Mucosa of rectum (tissue), 2 donors: ENCODE measurements at regions not wholly inside any gene's neighbourhood (a gene's known extent, or its start where the extent isn't known, plus 50 kb on each side); places are given as distances from the start of the nearest gene placed in this dataset.

Experiments
- H3K27ac ChIP-seq, 2 donors: one replicate each; pipeline ENCODE4 v1.7.0; 2013; ENCODE audit warnings: inconsistent platforms in 2 of 2, low read depth in 2 of 2, low read length in 2 of 2
- H3K27me3 ChIP-seq, 2 donors: one replicate each; pipeline ENCODE4 v1.7.0; 2013; ENCODE audit warnings: low read length in 2 of 2; ENCODE audit not compliant: control insufficient read depth in 2 of 2, insufficient read depth in 2 of 2
- H3K36me3 ChIP-seq, 2 donors: one replicate each; pipeline ENCODE4 v1.7.0; 2013; ENCODE audit warnings: low read length in 2 of 2; ENCODE audit not compliant: control insufficient read depth in 2 of 2, insufficient read depth in 2 of 2
- H3K4me1 ChIP-seq, 2 donors: one replicate each; pipeline ENCODE4 v1.7.0; 2013; ENCODE audit warnings: low read length in 2 of 2, mild to moderate bottlenecking in 1 of 2; ENCODE audit not compliant: control insufficient read depth in 2 of 2, insufficient read depth in 2 of 2
- H3K4me3 ChIP-seq, 2 donors: one replicate each; pipeline ENCODE4 v1.7.0; 2013; ENCODE audit warnings: low read length in 2 of 2
- H3K9ac ChIP-seq, 2 donors: one replicate each; pipeline ENCODE4 v1.7.0; 2013; ENCODE audit warnings: low read length in 2 of 2, low read depth in 1 of 2, mild to moderate bottlenecking in 1 of 2
- H3K9me3 ChIP-seq, 2 donors: one replicate each; pipeline ENCODE4 v1.7.0; 2013; ENCODE audit warnings: low read length in 2 of 2; ENCODE audit not compliant: control insufficient read depth in 2 of 2
- donor health status: healthy.
- donor health status: Normal muscosa, but diverticular disease.

- Histone ChIP-seq H3K27ac (no peak overlapping the region), H3K4me3 (no peak overlapping the region), H3K9me3 (no peaks in the 10 kb centered on the region), H3K9ac (no peak overlapping the region), H3K27me3 (no peaks in the 10 kb centered on the region), H3K4me1 (peaks cover 0 to 2% of the 10 kb centered on the region in 2 donors), H3K36me3 (no peaks in the 10 kb centered on the region)
Measured at GRCh38 chr3:187989575-187990153, 164.3 kb upstream of the LPP start.

- peaks cover 0 to 3% of the 10 kb centered on the region in 2 donors for H3K4me1 ChIP-seq
Measured at GRCh38 chr3:187992609-187993008, 161.3 kb upstream of the LPP start.

GRCh38 chr3:187994221-187995042 is 159.5 kb upstream of the LPP start:
- Histone ChIP-seq H3K36me3 (no peaks in the 10 kb centered on the region), H3K27me3 (no peaks in the 10 kb centered on the region), H3K9me3 (no peaks in the 10 kb centered on the region), H3K9ac (no peak overlapping the region), H3K27ac (no peak overlapping the region), H3K4me1 (peaks cover 0 to 3% of the 10 kb centered on the region in 2 donors), H3K4me3 (no peak overlapping the region)

More at GRCh38 chr3:187992609-187993008, 161.3 kb upstream of the LPP start:
- no peak overlapping the region for H3K4me3 ChIP-seq
- H3K27ac ChIP-seq: no peak overlapping the region
- no peaks in the 10 kb centered on the region for H3K9me3 ChIP-seq
- no peaks in the 10 kb centered on the region for H3K27me3 ChIP-seq
- H3K36me3 ChIP-seq: no peaks in the 10 kb centered on the region
- H3K9ac ChIP-seq: no peak overlapping the region

- Histone ChIP-seq H3K4me3 (no peak overlapping the region), H3K27ac (no peak overlapping the region), H3K27me3 (no peaks in the 10 kb centered on the region), H3K9ac (no peak overlapping the region), H3K4me1 (peaks cover 0 to 3% of the 10 kb centered on the region in 2 donors), H3K9me3 (no peaks in the 10 kb centered on the region), H3K36me3 (no peaks in the 10 kb centered on the region)
Measured at GRCh38 chr3:187995043-187995400, 158.9 kb upstream of the LPP start.

- H3K4me3 ChIP-seq: no peak overlapping the region
- no peaks in the 10 kb centered on the region for H3K27me3 ChIP-seq
- no peak overlapping the region for H3K27ac ChIP-seq
- H3K36me3 ChIP-seq: no peaks in the 10 kb centered on the region
- no peaks in the 10 kb centered on the region for H3K9me3 ChIP-seq
- peaks cover 5 to 6% of the 10 kb centered on the region in 2 donors for H3K4me1 ChIP-seq
- no peak overlapping the region for H3K9ac ChIP-seq
Measured at GRCh38 chr3:187995667-187996066, 158.3 kb upstream of the LPP start.

GRCh38 chr3:187996609-187997008 is 157.3 kb upstream of the LPP start:
- Histone ChIP-seq H3K4me3 (no peak overlapping the region), H3K27ac (no peak overlapping the region), H3K9me3 (no peaks in the 10 kb centered on the region), H3K4me1 (peaks cover 5 to 6% of the 10 kb centered on the region in 2 donors), H3K27me3 (no peaks in the 10 kb centered on the region), H3K9ac (no peak overlapping the region), H3K36me3 (no peaks in the 10 kb centered on the region)

GRCh38 chr3:187997490-187997889 is 156.5 kb upstream of the LPP start:
- Histone ChIP-seq H3K4me1 (peaks cover 5 to 6% of the 10 kb centered on the region in 2 donors), H3K9ac (no peak overlapping the region), H3K9me3 (no peaks in the 10 kb centered on the region), H3K36me3 (no peaks in the 10 kb centered on the region), H3K27ac (no peak overlapping the region), H3K4me3 (no peak overlapping the region), H3K27me3 (no peaks in the 10 kb centered on the region)

GRCh38 chr3:187997946-187998561 is 155.9 kb upstream of the LPP start:
- peaks cover 7% of the 10 kb centered on the region in 2 donors for H3K4me1 ChIP-seq
- no peak overlapping the region for H3K4me3 ChIP-seq
- H3K27me3 ChIP-seq: no peaks in the 10 kb centered on the region
- no peaks in the 10 kb centered on the region for H3K9me3 ChIP-seq
- no peak overlapping the region for H3K9ac ChIP-seq
- no peaks in the 10 kb centered on the region for H3K36me3 ChIP-seq
- no peak overlapping the region for H3K27ac ChIP-seq

GRCh38 chr3:187998611-187999010 is 155.3 kb upstream of the LPP start:
- H3K9ac ChIP-seq: no peak overlapping the region
- H3K27ac ChIP-seq: no peak overlapping the region
- H3K36me3 ChIP-seq: no peaks in the 10 kb centered on the region
- H3K4me1 ChIP-seq: peaks cover 10% of the 10 kb centered on the region in 2 donors
- no peaks in the 10 kb centered on the region for H3K9me3 ChIP-seq
- H3K27me3 ChIP-seq: no peaks in the 10 kb centered on the region
- H3K4me3 ChIP-seq: no peak overlapping the region

- Histone ChIP-seq H3K4me1 (peaks cover 10 to 18% of the 10 kb centered on the region in 2 donors), H3K9me3 (no peaks in the 10 kb centered on the region), H3K36me3 (no peaks in the 10 kb centered on the region), H3K9ac (no peak overlapping the region), H3K27ac (peak overlapping the region in 1 of 2 donors; percentile 61), H3K4me3 (no peak overlapping the region), H3K27me3 (no peaks in the 10 kb centered on the region)
Measured at GRCh38 chr3:187999821-188000220, 154.1 kb upstream of the LPP start.
